Smooth muscle cell (in vitro differentiated cells): ENCODE measurements at regions not wholly inside any gene's neighbourhood (a gene's known extent, or its start where the extent isn't known, plus 50 kb on each side); places are given as distances from the start of the nearest gene placed in this dataset.

ENCODE experiments used
- DNase-seq: peaks from one replicate; lab custom pipeline; 2025; ENCODE audit not compliant: unreplicated experiment; lab: John Stamatoyannopoulos, UW
- H2AFZ ChIP-seq: fragments of 200-600 bp; sonication (generic); 2 replicates; pipeline ENCODE4 v1.6.0; 2016; ENCODE audit warnings: antibody characterized with exemption, low read depth, mild to moderate bottlenecking
- H3F3A ChIP-seq: fragments of 200-600 bp; sonication (generic); 2 replicates; pipeline ENCODE4 v1.6.0; 2017; ENCODE audit warnings: antibody characterized with exemption, low read depth
- H3K27ac ChIP-seq: fragments of 200-600 bp; sonication (generic); 2 replicates; pipeline ENCODE4 v1.5.1; 2016; ENCODE audit warnings: low read depth, mild to moderate bottlenecking
- H3K27me3 ChIP-seq: fragments of 200-600 bp; sonication (generic); 2 replicates; pipeline ENCODE4 v1.6.1; 2016; ENCODE audit warnings: low read depth, mild to moderate bottlenecking
- H3K36me3 ChIP-seq: fragments of 200-600 bp; sonication (generic); 2 replicates; pipeline ENCODE4 v1.5.1; 2016; ENCODE audit warnings: low read depth
- H3K4me1 ChIP-seq: fragments of 200-600 bp; sonication (generic); 2 replicates; pipeline ENCODE4 v1.5.1; 2016; ENCODE audit warnings: low read depth
- H3K4me2 ChIP-seq: fragments of 200-600 bp; sonication (generic); 2 replicates; pipeline ENCODE4 v1.6.0; 2016; ENCODE audit warnings: mild to moderate bottlenecking
- H3K4me3 ChIP-seq: fragments of 200-600 bp; sonication (generic); 2 replicates; pipeline ENCODE4 v1.5.1; 2016; ENCODE audit warnings: mild to moderate bottlenecking
- H3K79me2 ChIP-seq: fragments of 200-600 bp; sonication (generic); 2 replicates; pipeline ENCODE4 v1.6.0; 2016; ENCODE audit warnings: low read depth, mild to moderate bottlenecking
- H3K9ac ChIP-seq: fragments of 200-600 bp; sonication (generic); 2 replicates; pipeline ENCODE4 v1.6.0; 2016; ENCODE audit warnings: low read depth
- H3K9me3 ChIP-seq: fragments of 200-600 bp; sonication (generic); replicated peaks from 2 replicates; pipeline ENCODE4 v1.5.1; 2016; ENCODE audit warnings: low read depth
- H4K20me1 ChIP-seq: fragments of 200-600 bp; sonication (generic); 2 replicates; pipeline ENCODE4 v1.6.0; 2016; ENCODE audit warnings: low read depth
- WGBS: methylation state at CpG from one replicate; pipeline ENCODE4 v1.1.7; 2016; ENCODE audit warnings: low lambda C conversion rate; 5-methylcytosine and 5-hydroxymethylcytosine counted together
- TF ChIP-seq, protein P1 (sequence below): fragments of 200-600 bp; sonication (generic); IDR thresholded peaks from 2 replicates; pipeline ENCODE4 v1.5.1; 2017; ENCODE audit warnings: borderline replicate concordance, mild to moderate bottlenecking, antibody characterized with exemption; ENCODE audit not compliant: insufficient read depth, poor library complexity, severe bottlenecking

DNA sequence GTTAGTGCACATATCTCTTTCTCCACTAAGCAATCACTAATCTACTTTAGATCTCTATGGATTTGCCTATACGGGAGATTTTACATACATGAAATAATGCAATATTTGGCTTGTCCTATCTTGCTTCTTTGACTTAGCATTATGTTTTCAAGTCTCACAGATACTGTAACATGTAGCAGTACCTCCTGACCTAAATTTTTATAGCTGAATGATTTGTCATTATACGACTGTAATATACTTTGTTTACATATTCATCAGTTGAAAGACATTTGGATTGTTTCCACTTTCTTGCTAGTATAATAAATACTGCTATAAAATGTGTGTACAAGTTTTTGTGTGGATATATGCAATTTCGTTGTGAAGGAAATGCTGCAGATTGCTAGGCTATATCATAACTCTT is 1520.8 kb upstream of the CDH6 start:
- 50% methylated on average over 3 of the region's 3 CpGs for WGBS

DNA sequence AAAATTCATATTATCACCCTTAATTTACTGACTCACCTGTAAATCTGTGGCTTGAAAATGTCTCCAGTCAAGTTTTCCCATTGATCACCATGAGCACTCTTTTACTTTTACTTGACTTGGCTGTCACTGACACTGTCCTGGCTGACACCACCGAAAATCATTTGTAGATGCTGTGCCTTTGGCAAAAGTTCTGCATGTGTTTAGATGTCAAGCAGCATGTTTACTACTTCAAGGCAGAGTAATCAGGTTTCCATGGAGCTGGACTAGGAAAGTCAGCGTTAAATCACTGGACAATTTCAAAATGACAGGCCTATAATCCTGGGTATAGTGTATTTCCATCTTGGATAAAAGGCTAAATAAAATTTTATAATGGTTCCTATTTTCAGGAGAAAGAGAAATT is 1530.6 kb upstream of the CDH6 start:
- H2AFZ ChIP-seq = no peak overlapping the region
- H3K4me3 ChIP-seq = no peak overlapping the region
- no peak for DNase-seq
- no peaks in the 10 kb centered on the region for H3K79me2 ChIP-seq
- no peak overlapping the region for H3K27ac ChIP-seq
- H3K36me3 ChIP-seq = no peaks in the 10 kb centered on the region
- no peak overlapping the region for H3K9ac ChIP-seq
- H3F3A ChIP-seq = no peaks in the 10 kb centered on the region
- 81% methylated on average over 2 of the region's 2 CpGs for WGBS
- TF ChIP-seq, protein P1, sequence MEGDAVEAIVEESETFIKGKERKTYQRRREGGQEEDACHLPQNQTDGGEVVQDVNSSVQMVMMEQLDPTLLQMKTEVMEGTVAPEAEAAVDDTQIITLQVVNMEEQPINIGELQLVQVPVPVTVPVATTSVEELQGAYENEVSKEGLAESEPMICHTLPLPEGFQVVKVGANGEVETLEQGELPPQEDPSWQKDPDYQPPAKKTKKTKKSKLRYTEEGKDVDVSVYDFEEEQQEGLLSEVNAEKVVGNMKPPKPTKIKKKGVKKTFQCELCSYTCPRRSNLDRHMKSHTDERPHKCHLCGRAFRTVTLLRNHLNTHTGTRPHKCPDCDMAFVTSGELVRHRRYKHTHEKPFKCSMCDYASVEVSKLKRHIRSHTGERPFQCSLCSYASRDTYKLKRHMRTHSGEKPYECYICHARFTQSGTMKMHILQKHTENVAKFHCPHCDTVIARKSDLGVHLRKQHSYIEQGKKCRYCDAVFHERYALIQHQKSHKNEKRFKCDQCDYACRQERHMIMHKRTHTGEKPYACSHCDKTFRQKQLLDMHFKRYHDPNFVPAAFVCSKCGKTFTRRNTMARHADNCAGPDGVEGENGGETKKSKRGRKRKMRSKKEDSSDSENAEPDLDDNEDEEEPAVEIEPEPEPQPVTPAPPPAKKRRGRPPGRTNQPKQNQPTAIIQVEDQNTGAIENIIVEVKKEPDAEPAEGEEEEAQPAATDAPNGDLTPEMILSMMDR = no peak
- no peaks in the 10 kb centered on the region for H3K9me3 ChIP-seq
- H3K4me2 ChIP-seq = no peak overlapping the region
- no peaks in the 10 kb centered on the region for H3K27me3 ChIP-seq
- H3K4me1 ChIP-seq = no peaks in the 10 kb centered on the region
- H4K20me1 ChIP-seq = no peaks in the 10 kb centered on the region

More for the DNA sequence above, 1520.8 kb upstream of the CDH6 start:
- Histone ChIP-seq H3K27ac (no peak overlapping the region), H3K79me2 (no peaks in the 10 kb centered on the region), H2AFZ (no peak overlapping the region), H3K27me3 (no peaks in the 10 kb centered on the region), H3K4me1 (no peaks in the 10 kb centered on the region), H3F3A (no peaks in the 10 kb centered on the region), H3K9me3 (no peaks in the 10 kb centered on the region), H4K20me1 (no peaks in the 10 kb centered on the region), H3K4me3 (no peak overlapping the region), H3K9ac (no peak overlapping the region), H3K4me2 (no peak overlapping the region), H3K36me3 (no peaks in the 10 kb centered on the region)
- TF ChIP-seq, protein P1 = no peak
- no peak for DNase-seq

GRCh38 chr5:29654954-29655353 is 1538.5 kb upstream of the CDH6 start:
- TF ChIP-seq, protein P1 = no peak
- no peak for DNase-seq
- Histone ChIP-seq H3F3A (no peaks in the 10 kb centered on the region), H3K79me2 (no peaks in the 10 kb centered on the region), H3K27ac (no peak overlapping the region), H4K20me1 (no peaks in the 10 kb centered on the region), H3K27me3 (no peaks in the 10 kb centered on the region), H3K4me3 (no peak overlapping the region), H3K4me1 (no peaks in the 10 kb centered on the region), H2AFZ (no peak overlapping the region), H3K36me3 (no peaks in the 10 kb centered on the region), H3K4me2 (no peak overlapping the region), H3K9ac (no peak overlapping the region), H3K9me3 (no peaks in the 10 kb centered on the region)
- 64% methylated on average over 1 of the region's 1 CpG for WGBS

DNA sequence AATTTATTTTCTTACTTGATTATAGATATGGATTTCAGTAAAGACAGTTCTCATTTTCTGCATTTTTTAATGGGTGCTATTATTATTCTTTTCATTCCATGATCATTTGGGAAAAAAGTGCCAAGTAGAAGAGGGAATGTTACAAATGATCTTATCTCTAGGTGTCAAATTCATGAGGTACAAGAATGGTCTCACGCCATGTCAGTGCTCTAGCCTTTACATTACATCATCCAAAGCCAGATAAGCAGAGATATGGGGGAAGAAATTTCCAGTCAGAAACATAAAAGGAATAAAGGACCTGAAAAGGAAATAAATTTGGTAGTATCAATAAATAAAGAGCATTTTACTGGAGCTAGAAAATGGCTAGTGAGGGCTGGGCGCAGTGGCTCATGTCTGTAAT is 1544.2 kb upstream of the CDH6 start:
- H3K4me2 ChIP-seq = no peak overlapping the region
- H4K20me1 ChIP-seq = no peaks in the 10 kb centered on the region
- H3K79me2 ChIP-seq = no peaks in the 10 kb centered on the region
- WGBS = 73% methylated on average over 2 of the region's 2 CpGs
- no peaks in the 10 kb centered on the region for H3K4me1 ChIP-seq
- no peak overlapping the region for H2AFZ ChIP-seq
- H3K27me3 ChIP-seq = no peaks in the 10 kb centered on the region
- H3K9me3 ChIP-seq = no peaks in the 10 kb centered on the region
- TF ChIP-seq, protein P1 = no peak
- DNase-seq = no peak
- no peaks in the 10 kb centered on the region for H3K36me3 ChIP-seq
- no peak overlapping the region for H3K4me3 ChIP-seq
- H3K27ac ChIP-seq = no peak overlapping the region
- no peaks in the 10 kb centered on the region for H3F3A ChIP-seq
- no peak overlapping the region for H3K9ac ChIP-seq
